ENCODE measurements at regions not wholly inside any gene's neighbourhood (a gene's known extent, or its start where the extent isn't known, plus 50 kb on each side); places are given as distances from the start of the nearest gene placed in this dataset.

DNA sequence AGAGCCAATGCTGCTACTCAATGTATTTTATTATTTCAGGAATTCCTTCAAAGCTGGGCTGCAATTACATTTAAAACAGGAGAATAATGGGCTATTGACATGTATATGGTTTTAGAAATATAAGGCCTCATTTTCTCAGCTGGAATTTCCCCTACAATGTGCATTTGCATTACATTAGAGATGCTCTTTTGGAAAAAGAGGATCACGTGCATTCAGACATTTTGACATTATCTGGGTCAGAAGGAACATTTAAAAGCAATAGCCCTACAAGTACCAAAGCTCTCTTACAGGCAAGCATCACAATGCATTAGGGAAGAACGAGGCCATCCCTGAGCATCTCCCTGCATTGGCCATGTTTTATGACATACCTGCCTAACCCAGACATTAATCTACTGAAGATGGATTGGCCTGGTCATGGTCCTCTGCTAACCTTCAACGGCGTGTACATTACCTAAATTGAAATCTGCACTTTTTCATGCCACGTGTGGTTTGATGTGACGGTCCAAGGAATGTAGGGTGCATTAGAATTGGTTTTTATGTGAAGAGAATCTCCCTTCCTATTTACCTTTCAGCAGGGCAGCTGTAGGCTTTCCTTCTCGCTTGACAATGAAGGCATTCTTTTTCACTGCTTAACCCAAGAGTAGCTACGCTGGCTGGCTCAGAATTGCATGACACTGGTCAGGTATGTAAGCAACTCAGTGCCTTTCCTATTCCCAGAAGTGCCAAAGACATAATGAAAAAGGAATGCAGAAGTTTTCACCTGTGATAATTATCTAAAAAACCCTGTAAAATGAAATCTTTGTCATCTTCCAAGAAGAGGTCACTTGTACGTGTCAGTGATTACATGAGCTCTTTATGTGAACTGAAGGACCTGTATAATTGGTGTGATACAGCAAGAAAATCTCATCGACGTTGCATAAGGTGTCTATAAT lies 212.3 kb upstream of the MPDZ start:
- Histone ChIP-seq H3K4me1 (ENCODE audit: control insufficient read depth in 4 of 4, insufficient read depth in 4 of 4, low read length in 3 of 4) (no peaks in the 10 kb centered on the region), H3K27ac (ENCODE audit: low read depth in 1 of 2, low read length in 2 of 2) (no peak overlapping the region), H3K27me3 (ENCODE audit: control insufficient read depth in 4 of 4, insufficient read depth in 4 of 4, low read length in 3 of 4) (peaks cover 0 to 3% (median 0%) of the 10 kb centered on the region in 4 donors), H3K36me3 (ENCODE audit: control insufficient read depth in 4 of 4, insufficient read depth in 3 of 4, low read depth in 1 of 4, low read length in 3 of 4) (no peaks in the 10 kb centered on the region), H3K4me3 (ENCODE audit: low read depth in 1 of 3, low read length in 3 of 3) (no peak overlapping the region), H3K9ac (ENCODE audit: low read depth in 1 of 2, low read length in 2 of 2) (no peak overlapping the region), H3K9me3 (ENCODE audit: control insufficient read depth in 4 of 4, low read length in 3 of 4) (peaks cover 0 to 4% (median 1%) of the 10 kb centered on the region in 4 donors)
- 59% methylated on average over 11 of the region's 11 CpGs for whole genome bisulfite sequencing
- TF ChIP-seq NR2F2 (IDR thresholded peaks at IDR 0.05) (no peak), TAF1 (conservative IDR thresholded peaks at IDR 0.05) (no peak), RXRA (IDR thresholded peaks at IDR 0.05) (no peak), EGR1 (IDR thresholded peaks at IDR 0.05; ENCODE audit: low read depth in 2 of 2) (no peak), GABPA (IDR thresholded peaks at IDR 0.05 in 1 of 2, conservative IDR thresholded peaks at IDR 0.05 in 1 of 2) (no peak), RAD21 (IDR thresholded peaks at IDR 0.05) (no peak), HNF4G (IDR thresholded peaks at IDR 0.05) (no peak), FOXA1 (IDR thresholded peaks at IDR 0.05) (no peak), SP1 (IDR thresholded peaks at IDR 0.05) (no peak), JUND (IDR thresholded peaks at IDR 0.05) (no peak), YY1 (IDR thresholded peaks at IDR 0.05) (no peak), HNF4A (conservative IDR thresholded peaks at IDR 0.05) (no peak), FOXA2 (IDR thresholded peaks at IDR 0.05) (no peak)
- TF ChIP-seq, protein P1, sequence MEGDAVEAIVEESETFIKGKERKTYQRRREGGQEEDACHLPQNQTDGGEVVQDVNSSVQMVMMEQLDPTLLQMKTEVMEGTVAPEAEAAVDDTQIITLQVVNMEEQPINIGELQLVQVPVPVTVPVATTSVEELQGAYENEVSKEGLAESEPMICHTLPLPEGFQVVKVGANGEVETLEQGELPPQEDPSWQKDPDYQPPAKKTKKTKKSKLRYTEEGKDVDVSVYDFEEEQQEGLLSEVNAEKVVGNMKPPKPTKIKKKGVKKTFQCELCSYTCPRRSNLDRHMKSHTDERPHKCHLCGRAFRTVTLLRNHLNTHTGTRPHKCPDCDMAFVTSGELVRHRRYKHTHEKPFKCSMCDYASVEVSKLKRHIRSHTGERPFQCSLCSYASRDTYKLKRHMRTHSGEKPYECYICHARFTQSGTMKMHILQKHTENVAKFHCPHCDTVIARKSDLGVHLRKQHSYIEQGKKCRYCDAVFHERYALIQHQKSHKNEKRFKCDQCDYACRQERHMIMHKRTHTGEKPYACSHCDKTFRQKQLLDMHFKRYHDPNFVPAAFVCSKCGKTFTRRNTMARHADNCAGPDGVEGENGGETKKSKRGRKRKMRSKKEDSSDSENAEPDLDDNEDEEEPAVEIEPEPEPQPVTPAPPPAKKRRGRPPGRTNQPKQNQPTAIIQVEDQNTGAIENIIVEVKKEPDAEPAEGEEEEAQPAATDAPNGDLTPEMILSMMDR (IDR thresholded peaks at IDR 0.05; ENCODE audit: low read depth, low read length, missing input control): no peak
- TF ChIP-seq, protein P2, sequence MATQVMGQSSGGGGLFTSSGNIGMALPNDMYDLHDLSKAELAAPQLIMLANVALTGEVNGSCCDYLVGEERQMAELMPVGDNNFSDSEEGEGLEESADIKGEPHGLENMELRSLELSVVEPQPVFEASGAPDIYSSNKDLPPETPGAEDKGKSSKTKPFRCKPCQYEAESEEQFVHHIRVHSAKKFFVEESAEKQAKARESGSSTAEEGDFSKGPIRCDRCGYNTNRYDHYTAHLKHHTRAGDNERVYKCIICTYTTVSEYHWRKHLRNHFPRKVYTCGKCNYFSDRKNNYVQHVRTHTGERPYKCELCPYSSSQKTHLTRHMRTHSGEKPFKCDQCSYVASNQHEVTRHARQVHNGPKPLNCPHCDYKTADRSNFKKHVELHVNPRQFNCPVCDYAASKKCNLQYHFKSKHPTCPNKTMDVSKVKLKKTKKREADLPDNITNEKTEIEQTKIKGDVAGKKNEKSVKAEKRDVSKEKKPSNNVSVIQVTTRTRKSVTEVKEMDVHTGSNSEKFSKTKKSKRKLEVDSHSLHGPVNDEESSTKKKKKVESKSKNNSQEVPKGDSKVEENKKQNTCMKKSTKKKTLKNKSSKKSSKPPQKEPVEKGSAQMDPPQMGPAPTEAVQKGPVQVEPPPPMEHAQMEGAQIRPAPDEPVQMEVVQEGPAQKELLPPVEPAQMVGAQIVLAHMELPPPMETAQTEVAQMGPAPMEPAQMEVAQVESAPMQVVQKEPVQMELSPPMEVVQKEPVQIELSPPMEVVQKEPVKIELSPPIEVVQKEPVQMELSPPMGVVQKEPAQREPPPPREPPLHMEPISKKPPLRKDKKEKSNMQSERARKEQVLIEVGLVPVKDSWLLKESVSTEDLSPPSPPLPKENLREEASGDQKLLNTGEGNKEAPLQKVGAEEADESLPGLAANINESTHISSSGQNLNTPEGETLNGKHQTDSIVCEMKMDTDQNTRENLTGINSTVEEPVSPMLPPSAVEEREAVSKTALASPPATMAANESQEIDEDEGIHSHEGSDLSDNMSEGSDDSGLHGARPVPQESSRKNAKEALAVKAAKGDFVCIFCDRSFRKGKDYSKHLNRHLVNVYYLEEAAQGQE (IDR thresholded peaks at IDR 0.05): no peak
- TF ChIP-seq, protein P3, sequence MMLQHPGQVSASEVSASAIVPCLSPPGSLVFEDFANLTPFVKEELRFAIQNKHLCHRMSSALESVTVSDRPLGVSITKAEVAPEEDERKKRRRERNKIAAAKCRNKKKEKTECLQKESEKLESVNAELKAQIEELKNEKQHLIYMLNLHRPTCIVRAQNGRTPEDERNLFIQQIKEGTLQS (IDR thresholded peaks at IDR 0.05): no peak
- TF ChIP-seq, protein P4, sequence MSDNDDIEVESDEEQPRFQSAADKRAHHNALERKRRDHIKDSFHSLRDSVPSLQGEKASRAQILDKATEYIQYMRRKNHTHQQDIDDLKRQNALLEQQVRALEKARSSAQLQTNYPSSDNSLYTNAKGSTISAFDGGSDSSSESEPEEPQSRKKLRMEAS (IDR thresholded peaks at IDR 0.05): no peak
- DNase-seq (ENCODE audit: low spot score): no peak

DNA sequence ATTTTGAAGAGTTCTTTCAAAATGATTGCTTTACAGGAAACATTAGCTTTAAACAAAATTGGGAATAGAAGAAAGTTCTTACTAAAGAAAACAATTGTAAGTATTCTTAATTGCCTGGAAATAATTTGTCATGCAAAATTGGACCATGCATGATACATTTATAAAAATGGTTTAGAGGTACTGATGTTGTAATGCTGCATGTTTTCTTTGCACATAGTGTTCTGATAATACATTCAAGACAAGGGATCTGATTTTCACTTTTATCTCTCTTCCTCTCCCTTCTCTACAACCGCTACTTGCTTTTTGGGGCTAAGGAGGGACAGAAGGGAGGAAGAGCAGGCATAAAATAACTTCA lies 211.6 kb upstream of the MPDZ start:
- no peak overlapping the region for H3K27ac ChIP-seq (ENCODE audit: low read depth in 1 of 2, low read length in 2 of 2)
- TF ChIP-seq, protein P1 (IDR thresholded peaks at IDR 0.05; ENCODE audit: low read depth, low read length, missing input control): no peak
- no peak for TF ChIP-seq SP1 (IDR thresholded peaks at IDR 0.05)
- no peak for TF ChIP-seq RAD21 (IDR thresholded peaks at IDR 0.05)
- no peak for TF ChIP-seq TAF1 (conservative IDR thresholded peaks at IDR 0.05)
- TF ChIP-seq FOXA2 (IDR thresholded peaks at IDR 0.05): no peak
- no peak for TF ChIP-seq JUND (IDR thresholded peaks at IDR 0.05)
- TF ChIP-seq GABPA (IDR thresholded peaks at IDR 0.05 in 1 of 2, conservative IDR thresholded peaks at IDR 0.05 in 1 of 2): no peak
- TF ChIP-seq NR2F2 (IDR thresholded peaks at IDR 0.05): no peak
- TF ChIP-seq HNF4G (IDR thresholded peaks at IDR 0.05): no peak
- TF ChIP-seq, protein P5, sequence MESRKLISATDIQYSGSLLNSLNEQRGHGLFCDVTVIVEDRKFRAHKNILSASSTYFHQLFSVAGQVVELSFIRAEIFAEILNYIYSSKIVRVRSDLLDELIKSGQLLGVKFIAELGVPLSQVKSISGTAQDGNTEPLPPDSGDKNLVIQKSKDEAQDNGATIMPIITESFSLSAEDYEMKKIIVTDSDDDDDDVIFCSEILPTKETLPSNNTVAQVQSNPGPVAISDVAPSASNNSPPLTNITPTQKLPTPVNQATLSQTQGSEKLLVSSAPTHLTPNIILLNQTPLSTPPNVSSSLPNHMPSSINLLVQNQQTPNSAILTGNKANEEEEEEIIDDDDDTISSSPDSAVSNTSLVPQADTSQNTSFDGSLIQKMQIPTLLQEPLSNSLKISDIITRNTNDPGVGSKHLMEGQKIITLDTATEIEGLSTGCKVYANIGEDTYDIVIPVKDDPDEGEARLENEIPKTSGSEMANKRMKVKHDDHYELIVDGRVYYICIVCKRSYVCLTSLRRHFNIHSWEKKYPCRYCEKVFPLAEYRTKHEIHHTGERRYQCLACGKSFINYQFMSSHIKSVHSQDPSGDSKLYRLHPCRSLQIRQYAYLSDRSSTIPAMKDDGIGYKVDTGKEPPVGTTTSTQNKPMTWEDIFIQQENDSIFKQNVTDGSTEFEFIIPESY (IDR thresholded peaks at IDR 0.05): no peak
- TF ChIP-seq FOXA1 (IDR thresholded peaks at IDR 0.05): no peak
- no peak for TF ChIP-seq RXRA (IDR thresholded peaks at IDR 0.05)
- TF ChIP-seq, protein P3 (IDR thresholded peaks at IDR 0.05): no peak
- no peak for TF ChIP-seq YY1 (IDR thresholded peaks at IDR 0.05)

More for the DNA sequence above, 211.6 kb upstream of the MPDZ start:
- no peak for DNase-seq (ENCODE audit: low spot score)
- Histone ChIP-seq H3K4me3 (ENCODE audit: low read depth in 1 of 3, low read length in 3 of 3) (no peak overlapping the region), H3K4me1 (ENCODE audit: control insufficient read depth in 4 of 4, insufficient read depth in 4 of 4, low read length in 3 of 4) (no peaks in the 10 kb centered on the region), H3K9me3 (ENCODE audit: control insufficient read depth in 4 of 4, low read length in 3 of 4) (peaks cover 0 to 4% (median 1%) of the 10 kb centered on the region in 4 donors), H3K36me3 (ENCODE audit: control insufficient read depth in 4 of 4, insufficient read depth in 3 of 4, low read depth in 1 of 4, low read length in 3 of 4) (no peaks in the 10 kb centered on the region), H3K27me3 (ENCODE audit: control insufficient read depth in 4 of 4, insufficient read depth in 4 of 4, low read length in 3 of 4) (peaks cover 0 to 3% (median 0%) of the 10 kb centered on the region in 4 donors), H3K9ac (ENCODE audit: low read depth in 1 of 2, low read length in 2 of 2) (no peak overlapping the region)
- 50% methylated on average over 1 of the region's 1 CpG for WGBS
